Motor neuron (in vitro differentiated cells): ENCODE measurements at regions not wholly inside any gene's neighbourhood (a gene's known extent, or its start where the extent isn't known, plus 50 kb on each side); places are given as distances from the start of the nearest gene placed in this dataset.

ENCODE experiments used
- ATAC-seq, 8 experiments: fragments of 200-7000 bp; cut with Tn5 transposase; replicated peaks in 6 of 8; 2 replicates each; pipeline ENCODE4 v1.8.0; 2021; ENCODE audit warnings: mild to moderate bottlenecking in 8 of 8, moderate library complexity in 8 of 8
- H3K27ac ChIP-seq, 2 donors: fragments of 250-450 bp; sonication (Bioruptor Pico); 2 replicates each; pipeline ENCODE4 v1.9.0; 2021; ENCODE audit warnings: antibody characterized with exemption in 2 of 2, mild to moderate bottlenecking in 2 of 2, moderate library complexity in 1 of 2
- H3K4me1 ChIP-seq, 2 donors: fragments of 250-450 bp; sonication (Bioruptor Pico); replicated peaks in 1 of 2; 2 replicates each; pipeline ENCODE4 v1.6.1; 2021; ENCODE audit warnings: antibody characterized with exemption in 2 of 2, mild to moderate bottlenecking in 2 of 2, moderate library complexity in 1 of 2
- H3K4me3 ChIP-seq, 5 donors: fragments of 250-450 bp; sonication (Bioruptor Pico); 2 replicates each; pipeline ENCODE4 v1.9.0; 2021; ENCODE audit warnings: antibody characterized with exemption in 5 of 5, mild to moderate bottlenecking in 5 of 5, moderate library complexity in 4 of 5
- WGBS, 10 experiments: fragments of 450-650 bp; shearing (Covaris generic); methylation state at CpG; one replicate each; pipeline ENCODE4 v1.0.0; 2022; 5-methylcytosine and 5-hydroxymethylcytosine counted together
- in situ Hi-C, 9 experiments: fragments of 400-800 bp; cut with MboI; loops; one replicate each; pipeline ENCODE4 v1.15.0; 2021; ENCODE audit warnings: low sequenced_read_pairs in 9 of 9, low pct_unique_long_range_greater_than_20kb in 2 of 9; ENCODE audit not compliant: unreplicated experiment in 9 of 9

- H3K27ac ChIP-seq, result no peak overlapping the region
- WGBS, 10 experiments, result 38 to 88% (median 50%) methylated on average over 1 to 5 of the region's 5 CpGs; no CpG with 5 or more reads in 4 of the 10 experiments
- ATAC-seq, result no peak
- in situ Hi-C loops, result no loop called here
- peaks cover 19 to 21% of the 10 kb centered on the region in 2 donors for H3K4me1 ChIP-seq
- H3K4me3 ChIP-seq, result no peak overlapping the region
Observed at GRCh38 chr10:118952493-118953295, 76.8 kb upstream of the NANOS1 start.

- ATAC-seq, result peak in 4 of 8 experiments; percentile 3 to 65 (median 26)
- Histone ChIP-seq H3K27ac (no peak overlapping the region), H3K4me3 (no peak overlapping the region), H3K4me1 (peaks cover 19 to 23% of the 10 kb centered on the region in 2 donors)
- WGBS, 10 experiments, result 20 to 100% (median 77%) methylated on average over 1 to 2 of the region's 3 CpGs; no CpG with 5 or more reads in 2 of the 10 experiments
- in situ Hi-C loops, result no loop called here
Observed at GRCh38 chr10:118953598-118954393, 75.7 kb upstream of the NANOS1 start.

- peaks cover 16 to 17% of the 10 kb centered on the region in 2 donors for H3K4me1 ChIP-seq
- WGBS, 10 experiments, result 0 to 90% (median 53%) methylated on average over 1 to 3 of the region's 3 CpGs; no CpG with 5 or more reads in 5 of the 10 experiments
- in situ Hi-C loops, result no loop called here
- ATAC-seq, result no peak
- H3K27ac ChIP-seq, result no peak overlapping the region
- H3K4me3 ChIP-seq, result no peak overlapping the region
Observed at GRCh38 chr10:118955531-118955930, 74.0 kb upstream of the NANOS1 start.

GRCh38 chr10:118955951-118956801, 73.3 kb upstream of the NANOS1 start:
- ATAC-seq, result no peak
- Histone ChIP-seq H3K4me3 (no peak overlapping the region), H3K4me1 (peaks cover 9 to 10% of the 10 kb centered on the region in 2 donors), H3K27ac (no peak overlapping the region)
- WGBS, 10 experiments, result 80 to 100% (median 83%) methylated on average over 1 to 2 of the region's 4 CpGs; no CpG with 5 or more reads in 5 of the 10 experiments
- in situ Hi-C loops, result no loop called here

GRCh38 chr10:118956802-118957442, 72.6 kb upstream of the NANOS1 start:
- no peak overlapping the region for H3K27ac ChIP-seq
- H3K4me3 ChIP-seq, result no peak overlapping the region
- no peak for ATAC-seq
- in situ Hi-C loops, result no loop called here
- H3K4me1 ChIP-seq, result peaks cover 8% of the 10 kb centered on the region in 2 donors
- 75 to 100% (median 82%) methylated on average over 1 to 4 of the region's 5 CpGs; no CpG with 5 or more reads in 3 of the 10 experiments for WGBS, 10 experiments

GRCh38 chr10:118957443-118957825, 72.1 kb upstream of the NANOS1 start:
- ATAC-seq, result no peak
- 29 to 100% (median 82%) methylated on average over 1 to 4 of the region's 5 CpGs; no CpG with 5 or more reads in 2 of the 10 experiments for WGBS, 10 experiments
- in situ Hi-C loops, result no loop called here
- no peak overlapping the region for H3K27ac ChIP-seq
- H3K4me1 ChIP-seq, result peaks cover 10 to 13% of the 10 kb centered on the region in 2 donors
- H3K4me3 ChIP-seq, result no peak overlapping the region

- Histone ChIP-seq H3K27ac (no peak overlapping the region), H3K4me3 (no peak overlapping the region), H3K4me1 (peaks cover 15 to 17% of the 10 kb centered on the region in 2 donors)
- in situ Hi-C loops, result no loop called here
- 67 to 100% (median 94%) methylated on average over 1 to 7 of the region's 12 CpGs; no CpG with 5 or more reads in 1 of the 10 experiments for WGBS, 10 experiments
- no peak for ATAC-seq
Observed at GRCh38 chr10:118957966-118958365, 71.5 kb upstream of the NANOS1 start.

GRCh38 chr10:118958559-118958958, 71.0 kb upstream of the NANOS1 start:
- Histone ChIP-seq H3K27ac (no peak overlapping the region), H3K4me1 (peaks cover 15 to 17% of the 10 kb centered on the region in 2 donors), H3K4me3 (no peak overlapping the region)
- WGBS, 10 experiments, result 59 to 100% (median 87%) methylated on average over 1 to 5 of the region's 5 CpGs
- ATAC-seq, result no peak
- in situ Hi-C loops, result no loop called here

- peaks cover 15 to 17% of the 10 kb centered on the region in 2 donors for H3K4me1 ChIP-seq
- H3K27ac ChIP-seq, result no peak overlapping the region
- in situ Hi-C loops, result no loop called here
- H3K4me3 ChIP-seq, result no peak overlapping the region
- WGBS, 10 experiments, result 0 to 100% (median 86%) methylated on average over 1 to 3 of the region's 10 CpGs; no CpG with 5 or more reads in 5 of the 10 experiments
- ATAC-seq, result peak; percentile 18 to 64 (median 37)
Observed at GRCh38 chr10:118958984-118959925, 70.3 kb upstream of the NANOS1 start.

- WGBS, 10 experiments, result 63 to 90% (median 77%) methylated on average over 2 to 6 of the region's 17 CpGs; no CpG with 5 or more reads in 4 of the 10 experiments
- in situ Hi-C loops, result no loop called here
- no peak overlapping the region for H3K27ac ChIP-seq
- H3K4me1 ChIP-seq, result peaks cover 17 to 19% of the 10 kb centered on the region in 2 donors
- H3K4me3 ChIP-seq, result no peak overlapping the region
- peak in 3 of 8 experiments; percentile 51 to 78 (median 65) for ATAC-seq
Observed at GRCh38 chr10:118960157-118961090, 69.1 kb upstream of the NANOS1 start.
